ENCODE measurements at regions not wholly inside any gene's neighbourhood (a gene's known extent, or its start where the extent isn't known, plus 50 kb on each side); places are given as distances from the start of the nearest gene placed in this dataset.
"Not testable (repeated sequence)": the region's sequence is repeated elsewhere in the genome, so short reads cannot be mapped to it uniquely, and the experiment has no call there.

DNA sequence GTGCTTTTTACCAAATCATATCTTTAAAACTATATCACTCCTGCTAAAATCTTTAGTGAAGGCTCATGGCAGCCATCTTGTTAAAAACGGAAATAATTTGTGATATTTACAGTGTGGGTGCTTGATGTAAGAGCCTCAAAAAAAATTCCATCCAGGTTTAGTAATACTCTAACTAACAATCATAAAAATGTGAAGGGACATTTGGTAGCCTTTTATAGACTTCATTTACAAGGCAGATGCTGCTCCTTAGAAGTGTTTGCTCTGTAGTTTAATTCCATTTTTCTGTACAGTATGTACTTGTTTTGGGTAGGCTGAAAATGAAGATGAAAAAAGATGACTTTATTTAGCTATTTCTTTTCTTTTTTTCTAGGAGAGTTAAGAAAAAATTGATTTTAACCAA lies 525.0 kb downstream of the ZEB2 start:
- no peak for FAIRE-seq

DNA sequence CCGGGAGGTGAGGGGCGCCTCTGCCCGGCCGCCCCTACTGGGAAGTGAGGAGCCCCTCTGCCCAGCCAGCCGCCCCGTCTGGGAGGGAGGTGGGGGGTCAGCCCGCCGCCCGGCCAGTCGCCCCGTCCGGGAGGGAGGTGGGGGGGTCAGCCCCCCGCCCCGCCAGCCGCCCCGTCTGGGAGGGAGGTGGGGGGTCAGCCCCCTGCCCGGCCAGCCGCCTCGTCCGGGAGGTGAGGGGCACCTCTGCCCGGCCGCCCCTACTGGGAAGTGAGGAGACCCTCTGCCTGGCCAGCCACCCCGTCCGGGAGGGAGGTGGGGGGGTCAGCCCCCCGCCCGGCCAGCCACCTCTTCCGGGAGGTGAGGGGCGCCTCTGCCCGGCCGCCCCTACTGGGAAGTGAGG lies 528.3 kb downstream of the ZEB2 start:
- not testable (repeated sequence) for FAIRE-seq

DNA sequence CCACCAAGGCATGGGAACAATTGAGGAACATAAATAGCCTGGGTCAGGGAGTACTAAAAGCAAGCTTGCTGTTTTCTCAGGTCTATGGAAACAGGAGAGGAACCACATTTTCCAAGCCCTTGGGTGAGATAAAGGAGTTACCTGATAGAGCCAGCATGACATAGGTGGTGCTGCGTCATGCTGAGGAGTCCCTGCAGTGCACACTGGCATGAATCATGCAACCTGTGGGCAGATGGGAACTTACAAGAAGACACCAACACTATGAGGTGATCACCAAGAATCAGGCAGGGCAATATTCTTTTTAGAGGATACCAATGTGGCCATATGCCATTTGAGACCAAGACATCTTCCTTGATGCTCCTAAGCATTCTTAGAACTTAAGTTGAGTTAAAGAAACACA lies 531.8 kb downstream of the ZEB2 start:
- FAIRE-seq: no peak

DNA sequence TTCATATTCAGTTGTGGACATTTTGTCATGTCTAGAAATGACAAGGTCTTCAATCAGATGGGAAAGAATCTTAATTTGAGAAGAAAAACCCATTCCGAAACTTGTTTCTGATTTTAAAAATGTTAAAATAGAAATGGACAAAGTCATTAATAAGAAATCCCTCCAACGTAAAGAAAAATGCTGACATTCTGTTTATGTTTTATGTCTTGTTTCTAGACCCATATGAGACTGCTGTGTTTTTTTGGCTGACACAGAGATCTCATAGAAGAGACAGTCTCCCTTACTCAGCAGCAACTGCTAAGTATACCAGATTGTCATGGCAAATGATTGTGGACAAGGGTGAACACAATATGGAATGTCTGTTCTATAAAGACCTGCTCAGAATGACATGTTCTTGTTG lies 538.5 kb downstream of the ZEB2 start:
- FAIRE-seq: no peak

DNA sequence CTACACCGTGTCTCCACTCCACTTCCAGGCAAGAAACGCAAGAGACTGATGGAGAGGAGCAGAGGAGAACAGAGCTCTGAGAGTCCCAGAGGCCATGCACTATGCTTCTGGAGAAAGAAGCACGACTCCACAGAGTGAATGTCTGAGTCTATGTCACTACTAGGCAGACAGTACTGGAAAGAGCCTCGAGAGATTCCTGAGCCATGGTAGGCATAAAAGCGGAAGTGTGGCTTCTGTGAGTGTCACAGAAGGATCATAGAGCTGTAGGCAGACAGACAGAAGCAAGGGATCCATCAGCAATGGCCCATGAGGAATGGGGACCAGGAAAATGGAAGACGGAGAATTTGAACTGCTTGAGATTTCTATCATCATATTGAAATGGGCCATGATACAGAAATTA lies 542.6 kb downstream of the ZEB2 start:
- FAIRE-seq: no peak

DNA sequence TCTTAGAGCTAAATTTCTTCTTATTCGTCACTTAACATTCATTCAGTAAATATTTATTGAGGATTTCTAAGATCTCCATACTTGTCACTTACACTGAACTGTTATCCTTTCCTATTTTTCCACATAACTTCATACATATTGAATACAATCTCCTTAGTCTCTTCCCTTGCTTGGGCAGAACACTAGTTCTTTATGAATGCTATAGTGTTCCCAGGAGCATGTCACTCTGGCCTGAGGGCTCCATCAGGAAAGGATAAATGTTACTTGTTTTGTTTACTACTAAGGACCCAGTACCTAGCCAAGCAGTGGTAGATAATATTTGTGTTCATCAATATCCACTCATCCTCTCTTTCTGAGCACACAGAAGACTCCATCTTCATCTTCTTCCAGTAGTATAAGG lies 544.7 kb downstream of the ZEB2 start:
- no peak for FAIRE-seq

DNA sequence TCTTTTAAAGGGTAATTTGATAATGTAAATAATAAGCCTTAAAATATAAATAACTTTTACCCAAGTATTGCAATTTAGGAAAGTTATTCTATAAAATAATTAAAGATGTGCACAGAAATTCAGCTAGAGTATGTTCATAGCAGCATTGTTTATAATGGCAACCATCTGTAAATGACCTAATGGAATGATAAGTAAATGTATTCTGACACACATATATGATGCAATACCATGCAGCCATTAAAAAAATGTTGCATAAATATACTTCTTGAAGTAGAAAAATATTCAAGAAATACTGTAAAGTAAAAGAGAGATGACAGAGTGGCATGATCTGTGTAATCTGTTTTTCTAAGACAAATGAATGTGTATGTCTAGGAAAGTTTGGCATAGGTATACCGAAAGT lies 545.7 kb downstream of the ZEB2 start:
- FAIRE-seq: no peak

DNA sequence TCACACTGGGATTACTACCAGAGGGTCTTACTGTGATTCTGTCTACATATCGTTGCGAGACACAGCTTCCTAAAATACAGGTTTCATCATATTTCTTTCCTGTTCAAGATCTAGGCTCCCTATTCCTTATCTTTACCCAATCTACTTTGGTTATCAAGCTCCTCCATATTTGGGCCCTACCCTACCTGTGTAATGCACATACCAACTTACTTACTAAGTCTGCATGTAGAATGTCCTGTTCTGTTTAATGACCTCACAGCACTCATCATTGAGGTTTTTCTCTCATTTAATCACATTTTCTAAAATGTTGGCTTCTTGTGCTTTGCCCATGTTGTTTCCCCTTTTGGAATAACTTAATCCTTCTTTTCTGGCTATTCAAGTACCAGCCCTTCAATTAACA lies 551.1 kb downstream of the ZEB2 start:
- FAIRE-seq: no peak

DNA sequence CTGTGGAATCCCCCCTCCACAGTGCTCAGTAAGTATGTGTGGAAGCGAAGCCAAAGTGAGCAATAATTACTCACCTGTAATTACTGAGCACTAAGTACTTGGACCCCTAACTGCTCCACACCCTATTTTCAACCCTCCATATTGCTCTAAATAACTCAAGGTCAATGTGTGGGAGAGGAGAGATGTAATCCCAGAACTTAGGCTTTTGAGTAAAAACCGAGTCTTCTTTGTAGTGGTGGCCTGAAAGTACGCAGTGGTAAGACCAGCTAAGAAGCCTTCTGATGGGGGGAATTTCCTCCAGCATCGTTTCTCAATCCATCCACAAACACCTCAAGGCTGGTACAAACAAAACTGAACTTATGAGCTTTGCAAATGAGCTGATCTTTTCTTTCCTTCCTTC lies 551.6 kb downstream of the ZEB2 start:
- FAIRE-seq: no peak

DNA sequence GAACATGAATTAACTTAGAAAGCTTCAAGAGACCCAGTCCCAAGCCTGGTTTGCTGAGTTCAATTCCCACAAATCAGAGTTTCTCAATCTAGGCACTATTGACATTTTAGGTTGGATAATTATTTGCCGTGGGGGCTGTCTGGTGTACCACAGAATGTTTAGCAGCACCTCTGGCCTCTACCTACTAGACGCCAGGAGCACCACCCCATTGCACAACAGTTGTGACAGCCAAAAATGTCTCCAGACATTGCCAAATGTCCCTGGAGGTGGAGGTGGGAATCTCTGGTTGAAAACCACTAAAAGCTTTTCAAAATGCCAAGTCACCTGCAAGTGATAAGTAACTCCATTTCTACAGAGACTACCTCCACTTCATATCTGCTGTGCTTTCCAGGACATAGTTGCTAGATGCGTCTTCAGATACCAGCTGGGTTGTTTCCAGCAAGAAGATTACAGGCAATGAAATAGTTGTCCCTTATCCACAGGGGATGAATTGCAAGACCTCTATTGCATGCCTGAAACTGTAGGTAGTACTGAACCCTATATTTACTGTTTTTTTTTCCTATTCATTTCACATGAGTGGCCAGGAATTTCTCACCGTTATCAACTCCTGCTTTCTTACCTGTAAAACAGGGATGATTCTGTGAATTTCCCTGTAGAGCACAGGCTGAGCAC lies 554.3 kb downstream of the ZEB2 start:
- FAIRE-seq: no peak

DNA sequence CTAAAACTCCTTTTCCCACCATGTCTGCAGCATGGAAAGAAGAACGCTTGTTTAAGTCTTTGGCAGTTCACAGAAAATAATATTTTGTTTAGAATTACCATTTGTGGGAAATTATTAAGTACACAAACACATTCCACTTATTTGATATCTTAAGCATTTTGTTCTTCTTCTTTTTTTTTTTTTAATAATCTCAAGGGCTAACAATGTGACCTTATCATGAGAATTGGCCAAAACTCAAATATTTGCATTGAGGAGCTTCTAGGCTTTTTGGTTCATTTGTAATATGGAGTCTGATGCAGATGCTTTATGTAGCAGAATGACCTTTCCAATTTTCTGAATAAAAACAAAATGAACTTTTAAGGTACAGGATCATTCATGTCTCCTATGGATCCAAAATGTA lies 555.0 kb downstream of the ZEB2 start:
- no peak for FAIRE-seq

DNA sequence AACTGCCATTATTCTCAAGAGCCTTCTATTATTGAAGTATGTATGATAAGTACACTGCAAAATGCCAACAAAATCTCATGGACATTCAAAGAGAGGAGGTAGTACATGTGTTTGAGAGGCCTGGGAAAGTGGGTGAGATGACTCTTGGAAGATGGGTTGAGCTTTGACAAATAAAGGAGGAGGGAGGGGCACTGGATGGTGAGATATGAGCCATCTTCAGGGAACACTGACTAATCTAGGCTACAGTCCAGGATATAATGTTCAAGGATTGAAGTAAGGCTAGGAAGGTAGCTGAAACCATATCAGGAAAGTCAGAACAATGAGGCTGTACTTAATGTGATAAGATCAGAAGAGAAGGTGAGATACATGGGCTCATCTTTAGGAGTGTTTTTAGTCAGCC lies 559.7 kb downstream of the ZEB2 start:
- FAIRE-seq: no peak

DNA sequence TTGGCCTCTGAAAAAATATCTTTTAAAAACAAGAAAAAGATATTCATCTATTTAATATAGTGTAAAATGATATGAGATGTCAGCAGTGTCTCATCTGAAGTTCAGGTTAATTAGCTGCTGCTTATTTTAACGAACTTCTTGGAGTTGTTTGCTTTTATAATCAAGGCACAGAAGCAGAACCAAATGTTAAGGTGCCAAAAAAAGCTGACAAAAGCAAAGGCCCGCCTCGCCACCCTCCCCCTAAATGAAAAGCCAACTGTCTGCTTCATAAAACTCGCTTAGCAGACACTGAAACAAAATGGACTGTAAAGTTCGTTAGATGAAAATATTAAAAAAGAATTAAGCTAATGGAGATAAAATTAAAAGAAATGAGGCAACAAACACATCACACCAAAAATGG lies 562.6 kb downstream of the ZEB2 start:
- FAIRE-seq: no peak

DNA sequence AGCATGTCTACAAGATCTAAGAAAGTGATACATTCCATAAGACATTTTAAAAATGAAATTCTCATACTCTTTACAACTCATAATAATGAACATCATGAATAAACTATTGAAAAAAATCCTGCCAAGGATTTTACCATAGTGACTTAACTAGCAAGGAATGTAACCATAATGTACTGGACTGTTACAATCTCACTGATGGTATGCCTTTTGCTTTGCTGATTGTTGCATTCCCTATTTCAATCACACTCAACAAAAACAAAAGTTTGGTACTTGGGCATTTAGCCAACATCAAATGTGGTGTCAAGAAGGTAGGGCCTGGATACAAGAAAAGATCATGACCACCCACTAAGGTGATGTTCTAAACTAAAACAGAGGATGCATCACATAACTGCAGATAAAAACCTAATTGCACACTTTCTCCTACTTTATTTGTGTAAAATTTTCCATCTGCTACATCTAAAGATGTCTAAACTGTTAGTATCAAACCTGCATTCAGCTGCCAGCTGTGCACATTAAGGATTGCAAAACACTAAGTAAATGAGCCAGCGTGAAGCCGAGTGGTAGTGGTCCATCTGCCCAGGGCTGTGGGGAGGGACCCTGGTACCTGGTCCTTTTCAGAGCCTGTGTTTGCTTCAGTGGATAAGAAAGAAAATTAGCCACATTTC lies 564.4 kb downstream of the ZEB2 start:
- FAIRE-seq: no peak

DNA sequence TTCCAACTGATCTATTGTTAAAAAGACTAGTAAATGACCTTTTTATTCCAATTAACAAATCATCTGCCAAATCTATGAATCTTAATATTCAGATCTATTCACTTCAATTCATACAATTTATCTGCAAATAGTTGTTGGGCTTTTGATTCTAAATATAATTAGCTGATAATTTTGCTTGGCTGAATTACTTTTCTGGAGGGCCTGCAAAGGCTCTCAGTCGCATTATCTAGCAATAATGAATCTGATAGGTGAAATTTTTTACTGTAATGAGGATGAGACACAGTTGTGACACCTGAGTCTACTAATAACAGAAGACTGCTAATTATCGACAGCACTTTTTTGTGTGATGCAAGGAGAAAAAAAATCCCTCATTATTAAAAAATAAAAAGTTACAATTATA lies 565.1 kb downstream of the ZEB2 start:
- no peak for FAIRE-seq

DNA sequence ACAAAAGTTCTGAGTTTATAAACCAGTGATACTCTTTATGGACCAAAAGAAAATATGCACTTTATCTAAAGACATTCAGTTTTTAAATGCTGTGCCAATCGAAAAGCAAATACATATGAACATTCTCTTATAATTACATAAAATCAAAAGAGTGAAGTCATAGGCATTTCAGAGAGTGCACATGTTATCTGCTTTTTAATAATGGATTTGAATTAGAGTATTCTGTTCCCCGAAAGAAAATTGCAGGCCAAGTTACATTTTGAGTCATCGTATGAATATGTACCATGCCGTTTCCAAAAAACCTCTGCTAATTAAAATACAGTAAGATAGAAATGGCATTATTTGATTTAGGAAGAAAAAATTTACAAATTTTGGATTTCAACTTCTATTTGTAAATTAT lies 565.7 kb downstream of the ZEB2 start:
- no peak for FAIRE-seq

DNA sequence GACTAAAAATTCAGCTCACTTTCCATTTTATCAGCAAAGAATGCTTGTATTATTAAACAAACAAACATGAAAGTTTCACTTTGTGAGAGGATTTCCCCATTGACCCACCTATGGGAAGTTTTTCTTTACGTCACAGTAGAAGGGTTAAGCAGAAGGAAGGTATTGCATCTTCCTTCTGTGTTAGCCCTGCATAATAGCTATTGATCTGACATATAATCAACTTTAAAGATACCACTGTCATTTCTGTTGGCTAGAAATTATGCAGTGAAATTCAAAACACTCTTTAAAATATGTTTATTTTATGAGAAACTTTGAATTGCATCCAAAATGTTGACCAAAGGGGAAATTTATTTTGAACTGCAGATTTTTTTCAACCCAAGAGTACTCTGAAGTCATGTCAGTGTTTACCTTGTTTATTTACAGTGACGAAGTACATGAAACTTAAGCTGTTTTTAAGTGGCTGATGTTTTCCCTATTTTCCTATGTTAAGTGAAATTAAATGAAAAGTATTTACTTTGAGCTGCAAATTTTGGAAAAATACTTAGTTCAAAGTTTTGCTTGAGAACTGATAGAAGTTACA lies 566.4 kb downstream of the ZEB2 start:
- no peak for FAIRE-seq

DNA sequence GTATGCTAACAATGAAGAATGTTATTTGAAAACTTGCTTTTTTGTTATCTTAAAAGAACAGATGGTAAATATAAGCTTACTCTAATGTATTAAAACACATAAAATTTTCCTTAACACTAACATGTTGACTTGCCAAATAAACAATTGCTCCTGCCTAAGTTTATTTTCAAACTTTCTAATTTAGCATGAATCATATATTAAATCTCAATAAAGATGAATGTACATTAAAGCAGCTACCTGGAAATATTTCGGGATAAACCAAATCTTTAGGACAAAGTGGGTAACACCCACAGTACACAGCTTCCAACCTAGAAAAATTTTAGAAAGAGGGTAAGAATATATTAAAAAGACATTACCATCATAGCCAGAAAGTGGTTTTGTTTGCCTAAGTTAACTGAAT lies 567.4 kb downstream of the ZEB2 start:
- no peak for FAIRE-seq

DNA sequence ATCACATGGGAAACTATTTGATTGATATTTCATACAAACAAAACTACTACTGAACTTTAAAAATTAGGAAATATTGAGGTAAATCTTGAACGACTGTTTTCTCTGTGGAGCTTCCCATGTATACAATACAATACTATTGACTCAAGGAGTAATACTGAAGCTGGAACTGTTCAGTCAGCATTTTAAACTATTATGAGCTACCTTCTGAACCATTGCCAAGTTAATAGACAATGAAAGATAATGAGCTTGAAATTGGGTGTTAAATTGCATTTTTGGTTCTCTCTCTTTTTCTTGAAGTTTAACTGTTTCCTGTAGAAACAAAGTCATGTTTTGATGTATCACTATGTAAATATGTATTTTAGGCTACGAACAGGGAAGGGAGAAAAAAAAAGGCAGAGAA lies 569.2 kb downstream of the ZEB2 start:
- FAIRE-seq: no peak

DNA sequence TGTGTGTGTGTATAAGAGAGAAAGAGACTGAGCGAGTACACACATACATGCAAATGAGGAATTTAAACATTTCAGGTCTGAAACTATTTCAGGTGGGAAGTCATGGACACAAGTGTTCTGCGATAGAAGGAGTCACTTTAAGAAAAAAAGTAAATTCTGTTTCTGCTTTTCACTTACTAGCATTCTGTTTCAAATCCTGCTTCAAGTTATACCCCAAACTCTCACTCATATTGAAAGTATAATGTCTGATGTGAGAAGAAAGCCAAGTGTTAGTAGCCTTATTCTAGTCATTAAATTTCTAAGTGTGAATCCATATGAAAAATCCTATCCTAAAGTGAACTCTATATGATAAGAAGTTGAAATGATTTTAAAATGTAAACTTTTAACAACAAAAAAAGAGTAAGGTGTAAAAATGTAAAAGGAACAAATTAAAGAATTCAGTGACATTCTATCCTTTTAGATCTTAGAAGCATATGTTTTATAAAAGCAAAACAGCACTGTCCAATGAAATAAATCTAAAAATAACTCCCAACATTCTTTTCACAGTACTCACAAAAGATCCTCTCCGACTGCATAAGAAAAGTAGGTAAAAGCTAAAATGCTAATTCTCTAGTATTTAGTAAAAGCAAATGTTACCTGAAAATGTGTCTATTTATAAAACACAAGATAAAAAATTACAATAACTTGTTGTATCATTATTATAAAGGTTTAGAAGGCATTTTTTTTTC lies 570.6 kb downstream of the ZEB2 start:
- FAIRE-seq: no peak

DNA sequence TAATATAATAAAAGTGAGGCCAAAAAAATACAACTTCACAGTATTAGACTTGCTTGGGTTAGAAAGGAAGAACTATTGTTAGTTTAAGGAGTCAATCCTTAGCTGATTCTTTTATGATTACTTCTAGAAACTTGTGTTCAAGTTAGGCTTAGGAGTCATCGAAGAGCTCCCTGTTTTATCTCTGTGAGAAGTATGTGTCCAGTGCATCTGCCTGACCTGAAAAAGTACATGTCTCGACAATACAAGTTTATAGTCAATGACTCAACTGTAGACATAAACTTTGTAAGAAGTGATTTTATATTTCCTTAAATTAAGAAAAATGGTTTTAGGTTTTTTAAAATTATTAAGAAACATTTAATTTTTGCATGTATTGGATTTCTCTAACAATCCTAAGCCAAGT lies 571.2 kb downstream of the ZEB2 start:
- no peak for FAIRE-seq

DNA sequence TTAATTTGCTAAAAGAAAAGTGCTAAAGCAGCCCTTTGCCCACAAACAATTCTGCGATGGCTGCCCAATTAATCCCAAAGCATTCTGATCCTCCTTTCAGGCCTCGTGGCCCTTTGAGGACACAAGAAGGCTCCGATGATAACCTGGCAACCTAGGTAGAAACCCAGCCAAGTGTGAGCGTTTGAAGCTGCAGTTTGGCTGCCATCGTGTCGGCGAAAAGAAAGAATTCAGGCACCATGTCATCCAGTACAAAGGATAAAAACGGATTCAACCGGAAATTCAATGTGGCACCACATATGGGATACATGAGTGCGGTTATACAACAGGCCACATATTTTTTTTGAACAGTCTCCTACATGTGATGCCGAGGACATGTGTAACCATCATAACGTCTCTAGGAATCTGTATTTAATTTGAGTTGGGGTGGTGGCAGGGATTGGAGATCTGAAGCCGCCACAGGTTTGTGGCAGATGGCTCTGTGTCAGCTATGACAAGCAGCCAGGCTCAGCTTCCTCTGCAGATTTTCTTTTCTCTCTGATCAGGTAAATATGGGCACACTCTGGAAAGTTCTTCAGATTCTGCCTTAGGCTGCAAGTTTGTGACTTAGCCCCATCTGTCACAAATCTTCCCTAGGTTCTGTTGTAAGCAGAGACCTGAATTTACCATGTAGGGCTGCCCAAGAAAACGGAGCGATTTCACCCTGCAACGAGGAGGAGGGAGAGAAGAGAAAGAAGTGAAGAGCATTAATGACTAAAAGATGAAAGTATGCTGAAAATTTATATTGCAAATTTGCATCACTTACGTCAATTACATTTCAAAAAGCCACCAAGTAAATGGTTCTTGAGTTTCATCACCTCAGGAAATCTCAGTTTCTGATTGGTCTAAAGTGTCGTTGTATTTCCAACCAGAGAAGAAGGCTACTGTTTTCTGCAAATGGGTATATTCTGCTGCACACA lies 573.2 kb downstream of the ZEB2 start:
- no peak for FAIRE-seq

DNA sequence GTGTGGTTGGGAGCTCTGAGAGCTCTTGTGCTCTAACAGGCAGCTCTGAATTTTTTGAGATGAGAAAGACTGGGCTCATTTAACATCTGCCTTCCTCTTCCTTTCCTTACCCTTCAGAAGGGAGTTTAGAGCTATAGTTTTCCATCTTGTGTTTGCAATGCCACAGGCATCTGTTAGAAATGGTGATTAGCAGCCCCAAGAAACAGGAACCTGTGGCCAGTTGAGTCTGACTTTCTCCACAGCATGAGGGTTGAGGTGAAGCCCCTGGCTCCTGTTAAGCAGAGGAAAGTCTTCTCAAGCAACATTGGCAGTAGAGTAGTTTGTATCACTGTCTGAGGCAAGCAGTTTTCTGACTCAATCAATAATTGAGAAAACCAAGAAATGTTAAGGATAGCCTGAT lies 577.4 kb downstream of the ZEB2 start:
- FAIRE-seq: no peak

Measured in A204.1 (cell line).